WTC11 (cell line): ENCODE measurements at regions not wholly inside any gene's neighbourhood (a gene's known extent, or its start where the extent isn't known, plus 50 kb on each side); places are given as distances from the start of the nearest gene placed in this dataset.
"Not testable (repeated sequence)": the region's sequence is repeated elsewhere in the genome, so short reads cannot be mapped to it uniquely, and the experiment has no call there.

Experiments
- ATAC-seq: fragments of 200-7000 bp; cut with Tn5 transposase; 2 replicates; pipeline ENCODE4 v1.10.0; 2021; ENCODE audit warnings: mild to moderate bottlenecking, moderate library complexity
- CTCF ChIA-PET: fragments of 300-600 bp; sonication (Branson Sonifier 250); formaldehyde crosslinking; loops from one replicate; lab custom pipeline; 2021; ENCODE audit warnings: antibody characterized with exemption; lab: Charles Lee
- POLR2A ChIA-PET: fragments of 350-600 bp; sonication (Branson Sonifier 250); formaldehyde crosslinking; loops from one replicate; lab custom pipeline; 2021; ENCODE audit warnings: antibody characterized with exemption; lab: Charles Lee
- DNase-seq: peaks from one replicate; pipeline ENCODE4 v3.0.0; 2021; ENCODE audit warnings: low spot score
- H3K27ac Mint-ChIP-seq: 2 replicates; pipeline ENCODE4 v1.8.0; 2021; ENCODE audit warnings: mixed read lengths
- H3K27me3 Mint-ChIP-seq: 2 replicates; pipeline ENCODE4 v1.8.0; 2021; ENCODE audit warnings: low read depth, mild to moderate bottlenecking, moderate library complexity, mixed read lengths
- H3K36me3 Mint-ChIP-seq: 2 replicates; pipeline ENCODE4 v1.8.0; 2021; ENCODE audit warnings: mixed read lengths
- H3K4me1 Mint-ChIP-seq: 2 replicates; pipeline ENCODE4 v1.8.0; 2022; ENCODE audit warnings: mixed read lengths
- H3K4me3 Mint-ChIP-seq: 2 replicates; pipeline ENCODE4 v1.8.0; 2021; ENCODE audit warnings: mild to moderate bottlenecking, moderate library complexity, mixed read lengths
- H3K9me3 Mint-ChIP-seq: 2 replicates; pipeline ENCODE4 v1.8.0; 2021; ENCODE audit warnings: mixed read lengths
- ARID4B ChIP-seq: sonication (generic); formaldehyde crosslinking; IDR thresholded peaks from 2 replicates; pipeline ENCODE4 v1.8.0; 2023; ENCODE audit warnings: missing genetic modification reagents, mild to moderate bottlenecking, borderline replicate concordance
- ATF1 ChIP-seq: sonication (generic); formaldehyde crosslinking; IDR thresholded peaks from 2 replicates; pipeline ENCODE4 v1.8.1; 2023; ENCODE audit warnings: mild to moderate bottlenecking, moderate library complexity, missing genetic modification reagents
- ATF2 ChIP-seq: sonication (generic); formaldehyde crosslinking; IDR thresholded peaks from 2 replicates; pipeline ENCODE4 v1.8.1; 2022; ENCODE audit warnings: low read depth, missing genetic modification reagents, borderline replicate concordance
- ATF6 ChIP-seq: sonication (generic); formaldehyde crosslinking; IDR thresholded peaks from 2 replicates; pipeline ENCODE4 v1.8.1; 2023; ENCODE audit warnings: mild to moderate bottlenecking, missing genetic modification reagents
- FOXJ3 ChIP-seq: sonication (generic); formaldehyde crosslinking; IDR thresholded peaks from 2 replicates; pipeline ENCODE4 v1.9.0; 2021; ENCODE audit warnings: missing genetic modification reagents, mild to moderate bottlenecking, borderline replicate concordance
- HMGXB4 ChIP-seq: sonication (generic); formaldehyde crosslinking; IDR thresholded peaks from 2 replicates; pipeline ENCODE4 v1.8.1; 2023; ENCODE audit warnings: mild to moderate bottlenecking, moderate library complexity, missing genetic modification reagents
- JUN ChIP-seq: sonication (generic); formaldehyde crosslinking; IDR thresholded peaks from 2 replicates; pipeline ENCODE4 v1.8.0; 2023; ENCODE audit warnings: mild to moderate bottlenecking, missing genetic modification reagents
- MYBL2 ChIP-seq: sonication (generic); formaldehyde crosslinking; IDR thresholded peaks from 2 replicates; pipeline ENCODE4 v1.8.1; 2023; ENCODE audit warnings: mild to moderate bottlenecking, moderate library complexity, missing genetic modification reagents
- USF1 ChIP-seq: sonication (generic); formaldehyde crosslinking; IDR thresholded peaks from 2 replicates; pipeline ENCODE4 v1.8.0; 2022; ENCODE audit warnings: mild to moderate bottlenecking, missing genetic modification reagents
- ZNF532 ChIP-seq: fragments of 250-450 bp; sonication (Bioruptor Pico); IDR thresholded peaks from 2 replicates; pipeline ENCODE4 v1.9.0; 2021; ENCODE audit warnings: mild to moderate bottlenecking, borderline replicate concordance

GRCh38 chr5:135731034-135731433 is 103.4 kb upstream of the SLC25A48 start:
- H3K4me1 Mint-ChIP-seq = peaks cover 11% of the 10 kb centered on the region
- H3K36me3 Mint-ChIP-seq, ATAC-seq, H3K27me3 Mint-ChIP-seq, POLR2A ChIA-PET, H3K9me3 Mint-ChIP-seq, H3K27ac Mint-ChIP-seq, H3K4me3 Mint-ChIP-seq, DNase-seq: not testable (repeated sequence)
- CTCF ChIA-PET = interaction anchor here (1.8 kb wide), 1 partner anchor 170 kb away, joined by 5 read pairs; no protein-coding TSS in a partner anchor

- H3K9me3 Mint-ChIP-seq, POLR2A ChIA-PET, H3K27ac Mint-ChIP-seq, H3K4me3 Mint-ChIP-seq, H3K36me3 Mint-ChIP-seq, H3K27me3 Mint-ChIP-seq, ATAC-seq, DNase-seq: not testable (repeated sequence)
- CTCF ChIA-PET = interaction anchor here (0.6 to 4.0 kb wide), 13 partner anchors 13 to 328 kb away, joined by 3 to 80 read pairs (median 7); partner anchors contain the start of genes CXCL14 and SLC25A48
- H3K4me1 Mint-ChIP-seq = peaks cover 11% of the 10 kb centered on the region
Measured at GRCh38 chr5:135730161-135730560, 104.3 kb upstream of the SLC25A48 start.

GRCh38 chr5:135729321-135729786 is 105.1 kb upstream of the SLC25A48 start:
- ChIA-PET POLR2A (interaction anchor here (1.5 kb wide), 1 partner anchor 163 kb away, joined by 3 read pairs; no protein-coding TSS in a partner anchor), CTCF (interaction anchor here (0.6 to 4.0 kb wide), 28 partner anchors 11 to 385 kb away, joined by 3 to 80 read pairs (median 4); partner anchors contain the start of genes CXCL14 and SLC25A48)
- TF ChIP-seq ATF1 (CRISPR knock-in tag) = no peak
- no peak for TF ChIP-seq ATF2 (CRISPR knock-in tag)
- TF ChIP-seq HMGXB4 (CRISPR knock-in tag) = no peak
- no peak for TF ChIP-seq JUN
- DNase-seq = no peak
- peaks cover 11% of the 10 kb centered on the region for H3K4me1 Mint-ChIP-seq
- H3K36me3 Mint-ChIP-seq = no peaks in the 10 kb centered on the region
- no peak overlapping the region for H3K27ac Mint-ChIP-seq
- H3K27me3 Mint-ChIP-seq = no peaks in the 10 kb centered on the region
- H3K4me3 Mint-ChIP-seq = no peak overlapping the region
- ATAC-seq = 0 out of 2 replicates have a peak, but pooled peaks have one; percentile 41
- H3K9me3 Mint-ChIP-seq = no peaks in the 10 kb centered on the region

GRCh38 chr5:135724617-135725016 is 109.8 kb upstream of the SLC25A48 start:
- CTCF ChIA-PET = interaction anchor here (1.1 to 2.4 kb wide), 2 partner anchors 159 to 268 kb away, joined by 3 to 12 read pairs; no protein-coding TSS in a partner anchor
- Mint-ChIP-seq H3K9me3 (no peaks in the 10 kb centered on the region), H3K4me1 (peaks cover 23% of the 10 kb centered on the region), H3K27me3 (no peaks in the 10 kb centered on the region), H3K36me3 (no peaks in the 10 kb centered on the region), H3K27ac (no peak overlapping the region), H3K4me3 (no peak overlapping the region)
- DNase-seq (no peak), ATAC-seq (no peak)
- TF ChIP-seq MYBL2 (CRISPR knock-in tag) (no peak), USF1 (CRISPR knock-in tag) (no peak), ZNF532 (CRISPR knock-in tag) (no peak), FOXJ3 (CRISPR knock-in tag) (no peak), ARID4B (no peak), ATF6 (no peak)
- POLR2A ChIA-PET = no interaction called here
